ENCODE measurements at regions not wholly inside any gene's neighbourhood (a gene's known extent, or its start where the extent isn't known, plus 50 kb on each side); places are given as distances from the start of the nearest gene placed in this dataset.

- TF ChIP-seq, protein P1, sequence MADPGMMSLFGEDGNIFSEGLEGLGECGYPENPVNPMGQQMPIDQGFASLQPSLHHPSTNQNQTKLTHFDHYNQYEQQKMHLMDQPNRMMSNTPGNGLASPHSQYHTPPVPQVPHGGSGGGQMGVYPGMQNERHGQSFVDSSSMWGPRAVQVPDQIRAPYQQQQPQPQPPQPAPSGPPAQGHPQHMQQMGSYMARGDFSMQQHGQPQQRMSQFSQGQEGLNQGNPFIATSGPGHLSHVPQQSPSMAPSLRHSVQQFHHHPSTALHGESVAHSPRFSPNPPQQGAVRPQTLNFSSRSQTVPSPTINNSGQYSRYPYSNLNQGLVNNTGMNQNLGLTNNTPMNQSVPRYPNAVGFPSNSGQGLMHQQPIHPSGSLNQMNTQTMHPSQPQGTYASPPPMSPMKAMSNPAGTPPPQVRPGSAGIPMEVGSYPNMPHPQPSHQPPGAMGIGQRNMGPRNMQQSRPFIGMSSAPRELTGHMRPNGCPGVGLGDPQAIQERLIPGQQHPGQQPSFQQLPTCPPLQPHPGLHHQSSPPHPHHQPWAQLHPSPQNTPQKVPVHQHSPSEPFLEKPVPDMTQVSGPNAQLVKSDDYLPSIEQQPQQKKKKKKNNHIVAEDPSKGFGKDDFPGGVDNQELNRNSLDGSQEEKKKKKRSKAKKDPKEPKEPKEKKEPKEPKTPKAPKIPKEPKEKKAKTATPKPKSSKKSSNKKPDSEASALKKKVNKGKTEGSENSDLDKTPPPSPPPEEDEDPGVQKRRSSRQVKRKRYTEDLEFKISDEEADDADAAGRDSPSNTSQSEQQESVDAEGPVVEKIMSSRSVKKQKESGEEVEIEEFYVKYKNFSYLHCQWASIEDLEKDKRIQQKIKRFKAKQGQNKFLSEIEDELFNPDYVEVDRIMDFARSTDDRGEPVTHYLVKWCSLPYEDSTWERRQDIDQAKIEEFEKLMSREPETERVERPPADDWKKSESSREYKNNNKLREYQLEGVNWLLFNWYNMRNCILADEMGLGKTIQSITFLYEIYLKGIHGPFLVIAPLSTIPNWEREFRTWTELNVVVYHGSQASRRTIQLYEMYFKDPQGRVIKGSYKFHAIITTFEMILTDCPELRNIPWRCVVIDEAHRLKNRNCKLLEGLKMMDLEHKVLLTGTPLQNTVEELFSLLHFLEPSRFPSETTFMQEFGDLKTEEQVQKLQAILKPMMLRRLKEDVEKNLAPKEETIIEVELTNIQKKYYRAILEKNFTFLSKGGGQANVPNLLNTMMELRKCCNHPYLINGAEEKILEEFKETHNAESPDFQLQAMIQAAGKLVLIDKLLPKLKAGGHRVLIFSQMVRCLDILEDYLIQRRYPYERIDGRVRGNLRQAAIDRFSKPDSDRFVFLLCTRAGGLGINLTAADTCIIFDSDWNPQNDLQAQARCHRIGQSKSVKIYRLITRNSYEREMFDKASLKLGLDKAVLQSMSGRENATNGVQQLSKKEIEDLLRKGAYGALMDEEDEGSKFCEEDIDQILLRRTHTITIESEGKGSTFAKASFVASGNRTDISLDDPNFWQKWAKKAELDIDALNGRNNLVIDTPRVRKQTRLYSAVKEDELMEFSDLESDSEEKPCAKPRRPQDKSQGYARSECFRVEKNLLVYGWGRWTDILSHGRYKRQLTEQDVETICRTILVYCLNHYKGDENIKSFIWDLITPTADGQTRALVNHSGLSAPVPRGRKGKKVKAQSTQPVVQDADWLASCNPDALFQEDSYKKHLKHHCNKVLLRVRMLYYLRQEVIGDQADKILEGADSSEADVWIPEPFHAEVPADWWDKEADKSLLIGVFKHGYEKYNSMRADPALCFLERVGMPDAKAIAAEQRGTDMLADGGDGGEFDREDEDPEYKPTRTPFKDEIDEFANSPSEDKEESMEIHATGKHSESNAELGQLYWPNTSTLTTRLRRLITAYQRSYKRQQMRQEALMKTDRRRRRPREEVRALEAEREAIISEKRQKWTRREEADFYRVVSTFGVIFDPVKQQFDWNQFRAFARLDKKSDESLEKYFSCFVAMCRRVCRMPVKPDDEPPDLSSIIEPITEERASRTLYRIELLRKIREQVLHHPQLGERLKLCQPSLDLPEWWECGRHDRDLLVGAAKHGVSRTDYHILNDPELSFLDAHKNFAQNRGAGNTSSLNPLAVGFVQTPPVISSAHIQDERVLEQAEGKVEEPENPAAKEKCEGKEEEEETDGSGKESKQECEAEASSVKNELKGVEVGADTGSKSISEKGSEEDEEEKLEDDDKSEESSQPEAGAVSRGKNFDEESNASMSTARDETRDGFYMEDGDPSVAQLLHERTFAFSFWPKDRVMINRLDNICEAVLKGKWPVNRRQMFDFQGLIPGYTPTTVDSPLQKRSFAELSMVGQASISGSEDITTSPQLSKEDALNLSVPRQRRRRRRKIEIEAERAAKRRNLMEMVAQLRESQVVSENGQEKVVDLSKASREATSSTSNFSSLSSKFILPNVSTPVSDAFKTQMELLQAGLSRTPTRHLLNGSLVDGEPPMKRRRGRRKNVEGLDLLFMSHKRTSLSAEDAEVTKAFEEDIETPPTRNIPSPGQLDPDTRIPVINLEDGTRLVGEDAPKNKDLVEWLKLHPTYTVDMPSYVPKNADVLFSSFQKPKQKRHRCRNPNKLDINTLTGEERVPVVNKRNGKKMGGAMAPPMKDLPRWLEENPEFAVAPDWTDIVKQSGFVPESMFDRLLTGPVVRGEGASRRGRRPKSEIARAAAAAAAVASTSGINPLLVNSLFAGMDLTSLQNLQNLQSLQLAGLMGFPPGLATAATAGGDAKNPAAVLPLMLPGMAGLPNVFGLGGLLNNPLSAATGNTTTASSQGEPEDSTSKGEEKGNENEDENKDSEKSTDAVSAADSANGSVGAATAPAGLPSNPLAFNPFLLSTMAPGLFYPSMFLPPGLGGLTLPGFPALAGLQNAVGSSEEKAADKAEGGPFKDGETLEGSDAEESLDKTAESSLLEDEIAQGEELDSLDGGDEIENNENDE (IDR thresholded peaks at IDR 0.05; ENCODE audit: insufficient replicate concordance, low read length): no peak
- no peak for TF ChIP-seq CHD2 (IDR thresholded peaks at IDR 0.05; ENCODE audit: low read length)
- TF ChIP-seq POLR2AphosphoS5 (IDR thresholded peaks at IDR 0.05; ENCODE audit: low read depth, low read length): no peak
- no peak for TF ChIP-seq TBP (IDR thresholded peaks at IDR 0.05; ENCODE audit: low read depth, low read length)
- no peak for TF ChIP-seq CHD1 (IDR thresholded peaks at IDR 0.05; ENCODE audit: low read depth, low read length)
- TF ChIP-seq HDAC2 (IDR thresholded peaks at IDR 0.05; ENCODE audit: borderline replicate concordance in 1 of 2, low read depth in 2 of 2, low read length in 2 of 2): no peak
- TF ChIP-seq JUND (IDR thresholded peaks at IDR 0.05; ENCODE audit: low read length): no peak
- TF ChIP-seq SP2 (IDR thresholded peaks at IDR 0.05; ENCODE audit: low read length): no peak
- no peak for TF ChIP-seq ATF3 (IDR thresholded peaks at IDR 0.05; ENCODE audit: insufficient read depth, low read depth, low read length)
Observed at GRCh38 chr1:242662886-242663285, 138.4 kb upstream of the PLD5 start (continued).
